Motor neuron (in vitro differentiated cells): ENCODE measurements at regions not wholly inside any gene's neighbourhood (a gene's known extent, or its start where the extent isn't known, plus 50 kb on each side); places are given as distances from the start of the nearest gene placed in this dataset.

Experiments used
- ATAC-seq, 8 experiments: fragments of 200-7000 bp; cut with Tn5 transposase; replicated peaks in 6 of 8; 2 replicates each; pipeline ENCODE4 v1.8.0; 2021; ENCODE audit warnings: mild to moderate bottlenecking in 8 of 8, moderate library complexity in 8 of 8
- H3K27ac ChIP-seq, 2 donors: fragments of 250-450 bp; sonication (Bioruptor Pico); 2 replicates each; pipeline ENCODE4 v1.9.0; 2021; ENCODE audit warnings: antibody characterized with exemption in 2 of 2, mild to moderate bottlenecking in 2 of 2, moderate library complexity in 1 of 2
- H3K4me1 ChIP-seq, 2 donors: fragments of 250-450 bp; sonication (Bioruptor Pico); replicated peaks in 1 of 2; 2 replicates each; pipeline ENCODE4 v1.6.1; 2021; ENCODE audit warnings: antibody characterized with exemption in 2 of 2, mild to moderate bottlenecking in 2 of 2, moderate library complexity in 1 of 2
- H3K4me3 ChIP-seq, 5 donors: fragments of 250-450 bp; sonication (Bioruptor Pico); 2 replicates each; pipeline ENCODE4 v1.9.0; 2021; ENCODE audit warnings: antibody characterized with exemption in 5 of 5, mild to moderate bottlenecking in 5 of 5, moderate library complexity in 4 of 5
- WGBS, 10 experiments: fragments of 450-650 bp; shearing (Covaris generic); methylation state at CpG; one replicate each; pipeline ENCODE4 v1.0.0; 2022; 5-methylcytosine and 5-hydroxymethylcytosine counted together
- in situ Hi-C, 9 experiments: fragments of 400-800 bp; cut with MboI; loops; one replicate each; pipeline ENCODE4 v1.15.0; 2021; ENCODE audit warnings: low sequenced_read_pairs in 9 of 9, low pct_unique_long_range_greater_than_20kb in 2 of 9; ENCODE audit not compliant: unreplicated experiment in 9 of 9

GRCh38 chr4:174088795-174089194 is 194.7 kb downstream of the FBXO8 start:
- WGBS, 10 experiments, result 38 to 100% (median 92%) methylated on average over 2 to 3 of the region's 3 CpGs; no CpG with 5 or more reads in 2 of the 10 experiments
- in situ Hi-C loops, result no loop called here
- H3K27ac ChIP-seq, result no peak overlapping the region
- ATAC-seq, result no peak
- H3K4me1 ChIP-seq, result no peaks in the 10 kb centered on the region
- H3K4me3 ChIP-seq, result no peak overlapping the region

- 27 to 89% (median 76%) methylated on average over 7 to 14 of the region's 14 CpGs for WGBS, 10 experiments
Measured at GRCh38 chr4:174086829-174087799, 196.4 kb downstream of the FBXO8 start.

GRCh38 chr4:174084981-174085380 is 198.5 kb downstream of the FBXO8 start:
- no peak for ATAC-seq
- Histone ChIP-seq H3K4me1 (no peaks in the 10 kb centered on the region), H3K27ac (no peak overlapping the region), H3K4me3 (no peak overlapping the region)
- in situ Hi-C loops, result no loop called here
- 61 to 100% (median 90%) methylated on average over 1 to 2 of the region's 2 CpGs; no CpG with 5 or more reads in 2 of the 10 experiments for WGBS, 10 experiments

More at GRCh38 chr4:174086829-174087799, 196.4 kb downstream of the FBXO8 start:
- Histone ChIP-seq H3K4me1 (no peaks in the 10 kb centered on the region), H3K4me3 (no peak overlapping the region), H3K27ac (no peak overlapping the region)
- no peak for ATAC-seq
- in situ Hi-C loops, result no loop called here

GRCh38 chr4:174084542-174084941 is 198.9 kb downstream of the FBXO8 start:
- in situ Hi-C loops, result no loop called here
- Histone ChIP-seq H3K4me1 (no peaks in the 10 kb centered on the region), H3K27ac (no peak overlapping the region), H3K4me3 (no peak overlapping the region)
- ATAC-seq, result no peak
- 20% methylated on average over 1 of the region's 1 CpG; no CpG with 5 or more reads in 9 of the 10 experiments for WGBS, 10 experiments

- no peak overlapping the region for H3K4me3 ChIP-seq
- no peaks in the 10 kb centered on the region for H3K4me1 ChIP-seq
- in situ Hi-C loops, result no loop called here
- no peak for ATAC-seq
- H3K27ac ChIP-seq, result no peak overlapping the region
Measured at GRCh38 chr4:174080361-174080760, 203.1 kb downstream of the FBXO8 start.

- H3K27ac ChIP-seq, result no peak overlapping the region
- H3K4me1 ChIP-seq, result no peaks in the 10 kb centered on the region
- in situ Hi-C loops, result no loop called here
- ATAC-seq, result no peak
- no peak overlapping the region for H3K4me3 ChIP-seq
Measured at GRCh38 chr4:174071595-174071994, 211.9 kb downstream of the FBXO8 start.

- in situ Hi-C loops, result no loop called here
- WGBS, 10 experiments, result 30 to 100% (median 75%) methylated on average over 1 to 2 of the region's 2 CpGs; no CpG with 5 or more reads in 2 of the 10 experiments
- H3K4me3 ChIP-seq, result no peak overlapping the region
- ATAC-seq, result peak in 1 of 8 experiments; percentile 56
- H3K27ac ChIP-seq, result no peak overlapping the region
- no peaks in the 10 kb centered on the region for H3K4me1 ChIP-seq
Measured at GRCh38 chr4:174069848-174070330, 213.6 kb downstream of the FBXO8 start.

GRCh38 chr4:174066611-174067205 is 216.8 kb downstream of the FBXO8 start:
- no peaks in the 10 kb centered on the region for H3K4me1 ChIP-seq
- ATAC-seq, result no peak
- 15 to 90% (median 70%) methylated on average over 1 to 3 of the region's 3 CpGs; no CpG with 5 or more reads in 4 of the 10 experiments for WGBS, 10 experiments
- H3K27ac ChIP-seq, result no peak overlapping the region
- in situ Hi-C loops, result no loop called here
- no peak overlapping the region for H3K4me3 ChIP-seq

GRCh38 chr4:174062831-174063230 is 220.6 kb downstream of the FBXO8 start:
- ATAC-seq, result no peak
- Histone ChIP-seq H3K4me3 (no peak overlapping the region), H3K4me1 (no peaks in the 10 kb centered on the region), H3K27ac (no peak overlapping the region)
- in situ Hi-C loops, result no loop called here

GRCh38 chr4:174061026-174061425 is 222.4 kb downstream of the FBXO8 start:
- 14 to 100% (median 65%) methylated on average over 1 to 2 of the region's 2 CpGs; no CpG with 5 or more reads in 2 of the 10 experiments for WGBS, 10 experiments
- no peaks in the 10 kb centered on the region for H3K4me1 ChIP-seq
- H3K4me3 ChIP-seq, result no peak overlapping the region
- in situ Hi-C loops, result no loop called here
- H3K27ac ChIP-seq, result no peak overlapping the region
- ATAC-seq, result no peak

- no peak for ATAC-seq
- H3K4me3 ChIP-seq, result no peak overlapping the region
- no peaks in the 10 kb centered on the region for H3K4me1 ChIP-seq
- in situ Hi-C loops, result no loop called here
- H3K27ac ChIP-seq, result no peak overlapping the region
Measured at GRCh38 chr4:174058846-174059245, 224.6 kb downstream of the FBXO8 start.

GRCh38 chr4:174056959-174057358 is 226.5 kb downstream of the FBXO8 start:
- WGBS, 10 experiments, result 8 to 86% (median 54%) methylated on average over 1 to 3 of the region's 3 CpGs
- Histone ChIP-seq H3K4me3 (no peak overlapping the region), H3K4me1 (no peaks in the 10 kb centered on the region), H3K27ac (no peak overlapping the region)
- in situ Hi-C loops, result no loop called here
- no peak for ATAC-seq

- no peak overlapping the region for H3K27ac ChIP-seq
- no peak for ATAC-seq
- no peaks in the 10 kb centered on the region for H3K4me1 ChIP-seq
- in situ Hi-C loops, result no loop called here
- 53 to 100% (median 82%) methylated on average over 1 to 4 of the region's 4 CpGs for WGBS, 10 experiments
- no peak overlapping the region for H3K4me3 ChIP-seq
Measured at GRCh38 chr4:174055344-174055743, 228.1 kb downstream of the FBXO8 start.
